WTC11 (cell line): ENCODE measurements at regions not wholly inside any gene's neighbourhood (a gene's known extent, or its start where the extent isn't known, plus 50 kb on each side); places are given as distances from the start of the nearest gene placed in this dataset.

ENCODE experiments used
- CTCF ChIP-seq: fragments of 200-600 bp; IDR thresholded peaks from 2 replicates; pipeline ENCODE4 v1.8.0; 2022; ENCODE audit warnings: antibody characterized with exemption
- NR2C2 ChIP-seq: sonication (generic); formaldehyde crosslinking; IDR thresholded peaks from 2 replicates; pipeline ENCODE4 v1.8.0; 2022; ENCODE audit warnings: mild to moderate bottlenecking, missing genetic modification reagents
- USF2 ChIP-seq: sonication (generic); formaldehyde crosslinking; IDR thresholded peaks from 2 replicates; pipeline ENCODE4 v1.8.1; 2023; ENCODE audit warnings: mild to moderate bottlenecking, missing genetic modification reagents, moderate library complexity
- ZNF416 ChIP-seq: fragments of 250-450 bp; sonication (Bioruptor Pico); IDR thresholded peaks from 2 replicates; pipeline ENCODE4 v1.9.0; 2021; ENCODE audit warnings: mild to moderate bottlenecking, inconsistent platforms

- TF ChIP-seq CTCF: no peak
- TF ChIP-seq ZNF416: no peak
- no peak for TF ChIP-seq USF2 (CRISPR knock-in tag)
- no peak for TF ChIP-seq NR2C2
Observed at GRCh38 chr3:76652524-76652923, 387.4 kb upstream of the ROBO2 start.
